ENCODE measurements at regions not wholly inside any gene's neighbourhood (a gene's known extent, or its start where the extent isn't known, plus 50 kb on each side); places are given as distances from the start of the nearest gene placed in this dataset.
"Not testable (repeated sequence)": the region's sequence is repeated elsewhere in the genome, so short reads cannot be mapped to it uniquely, and the experiment has no call there.

DNA sequence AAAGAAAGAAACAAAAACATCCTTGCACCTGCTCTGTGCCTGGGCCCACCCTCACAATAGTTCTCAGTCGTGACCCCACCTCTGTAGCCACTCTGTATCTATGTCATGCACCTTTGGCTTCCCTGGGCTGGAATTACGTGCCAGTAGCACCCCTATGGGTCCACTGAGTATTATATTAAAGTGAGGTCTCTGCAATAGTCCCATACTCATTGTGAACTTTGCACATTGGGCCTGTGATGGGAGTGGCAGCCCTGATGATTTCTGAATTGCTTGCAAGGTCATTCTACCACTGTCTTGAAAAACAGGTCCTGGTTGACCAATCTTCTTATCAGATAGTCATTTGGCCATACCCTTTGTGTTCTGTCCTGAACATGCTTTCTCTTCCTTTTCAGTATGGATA lies 1012.1 kb downstream of the RAB28 start:
- Histone ChIP-seq H3K27me3 (ENCODE audit: insufficient read depth, low read depth, low read length) (no peaks in the 10 kb centered on the region), H2AFZ (ENCODE audit: low read depth, low read length) (no peak overlapping the region), H3K9ac (ENCODE audit: low read length) (no peak overlapping the region), H3K9me3 (ENCODE audit: low read length) (no peaks in the 10 kb centered on the region), H3F3A (ENCODE audit: insufficient read depth, low read length, poor library complexity, severe bottlenecking) (no peaks in the 10 kb centered on the region), H3K27ac (ENCODE audit: low read length) (no peak overlapping the region), H4K20me1 (ENCODE audit: insufficient read depth) (no peaks in the 10 kb centered on the region), H3K36me3 (ENCODE audit: insufficient read depth, low read length) (no peaks in the 10 kb centered on the region), H3K4me2 (ENCODE audit: low read length) (no peak overlapping the region), H3K79me2 (replicated peaks; ENCODE audit: insufficient read depth, low read length) (no peaks in the 10 kb centered on the region), H3K9me2 (ENCODE audit: insufficient read depth, low read length) (no peaks in the 10 kb centered on the region), H3K4me3 (ENCODE audit: low read length) (no peak overlapping the region)
- TF ChIP-seq RAD21 (conservative IDR thresholded peaks at IDR 0.05): no peak
- no peak for TF ChIP-seq TAF1 (IDR thresholded peaks at IDR 0.05; ENCODE audit: low read depth)
- no peak for TF ChIP-seq EP300 (conservative IDR thresholded peaks at IDR 0.05; ENCODE audit: poor library complexity, severe bottlenecking)
- TF ChIP-seq, protein P1, sequence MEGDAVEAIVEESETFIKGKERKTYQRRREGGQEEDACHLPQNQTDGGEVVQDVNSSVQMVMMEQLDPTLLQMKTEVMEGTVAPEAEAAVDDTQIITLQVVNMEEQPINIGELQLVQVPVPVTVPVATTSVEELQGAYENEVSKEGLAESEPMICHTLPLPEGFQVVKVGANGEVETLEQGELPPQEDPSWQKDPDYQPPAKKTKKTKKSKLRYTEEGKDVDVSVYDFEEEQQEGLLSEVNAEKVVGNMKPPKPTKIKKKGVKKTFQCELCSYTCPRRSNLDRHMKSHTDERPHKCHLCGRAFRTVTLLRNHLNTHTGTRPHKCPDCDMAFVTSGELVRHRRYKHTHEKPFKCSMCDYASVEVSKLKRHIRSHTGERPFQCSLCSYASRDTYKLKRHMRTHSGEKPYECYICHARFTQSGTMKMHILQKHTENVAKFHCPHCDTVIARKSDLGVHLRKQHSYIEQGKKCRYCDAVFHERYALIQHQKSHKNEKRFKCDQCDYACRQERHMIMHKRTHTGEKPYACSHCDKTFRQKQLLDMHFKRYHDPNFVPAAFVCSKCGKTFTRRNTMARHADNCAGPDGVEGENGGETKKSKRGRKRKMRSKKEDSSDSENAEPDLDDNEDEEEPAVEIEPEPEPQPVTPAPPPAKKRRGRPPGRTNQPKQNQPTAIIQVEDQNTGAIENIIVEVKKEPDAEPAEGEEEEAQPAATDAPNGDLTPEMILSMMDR (IDR thresholded peaks at IDR 0.05; ENCODE audit: poor library complexity, severe bottlenecking): no peak
- TF ChIP-seq POLR2AphosphoS5 (IDR thresholded peaks at IDR 0.05): no peak
- TF ChIP-seq EZH2 (IDR thresholded peaks at IDR 0.05; ENCODE audit: borderline replicate concordance, insufficient read depth, low read length, poor library complexity, severe bottlenecking): no peak
- no peak for TF ChIP-seq SMC3 (conservative IDR thresholded peaks at IDR 0.05; ENCODE audit: poor library complexity)
- no peak for TF ChIP-seq MXI1 (conservative IDR thresholded peaks at IDR 0.05; ENCODE audit: poor library complexity, severe bottlenecking)
- TF ChIP-seq, protein P2, sequence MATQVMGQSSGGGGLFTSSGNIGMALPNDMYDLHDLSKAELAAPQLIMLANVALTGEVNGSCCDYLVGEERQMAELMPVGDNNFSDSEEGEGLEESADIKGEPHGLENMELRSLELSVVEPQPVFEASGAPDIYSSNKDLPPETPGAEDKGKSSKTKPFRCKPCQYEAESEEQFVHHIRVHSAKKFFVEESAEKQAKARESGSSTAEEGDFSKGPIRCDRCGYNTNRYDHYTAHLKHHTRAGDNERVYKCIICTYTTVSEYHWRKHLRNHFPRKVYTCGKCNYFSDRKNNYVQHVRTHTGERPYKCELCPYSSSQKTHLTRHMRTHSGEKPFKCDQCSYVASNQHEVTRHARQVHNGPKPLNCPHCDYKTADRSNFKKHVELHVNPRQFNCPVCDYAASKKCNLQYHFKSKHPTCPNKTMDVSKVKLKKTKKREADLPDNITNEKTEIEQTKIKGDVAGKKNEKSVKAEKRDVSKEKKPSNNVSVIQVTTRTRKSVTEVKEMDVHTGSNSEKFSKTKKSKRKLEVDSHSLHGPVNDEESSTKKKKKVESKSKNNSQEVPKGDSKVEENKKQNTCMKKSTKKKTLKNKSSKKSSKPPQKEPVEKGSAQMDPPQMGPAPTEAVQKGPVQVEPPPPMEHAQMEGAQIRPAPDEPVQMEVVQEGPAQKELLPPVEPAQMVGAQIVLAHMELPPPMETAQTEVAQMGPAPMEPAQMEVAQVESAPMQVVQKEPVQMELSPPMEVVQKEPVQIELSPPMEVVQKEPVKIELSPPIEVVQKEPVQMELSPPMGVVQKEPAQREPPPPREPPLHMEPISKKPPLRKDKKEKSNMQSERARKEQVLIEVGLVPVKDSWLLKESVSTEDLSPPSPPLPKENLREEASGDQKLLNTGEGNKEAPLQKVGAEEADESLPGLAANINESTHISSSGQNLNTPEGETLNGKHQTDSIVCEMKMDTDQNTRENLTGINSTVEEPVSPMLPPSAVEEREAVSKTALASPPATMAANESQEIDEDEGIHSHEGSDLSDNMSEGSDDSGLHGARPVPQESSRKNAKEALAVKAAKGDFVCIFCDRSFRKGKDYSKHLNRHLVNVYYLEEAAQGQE (IDR thresholded peaks at IDR 0.05; ENCODE audit: borderline replicate concordance): no peak

DNA sequence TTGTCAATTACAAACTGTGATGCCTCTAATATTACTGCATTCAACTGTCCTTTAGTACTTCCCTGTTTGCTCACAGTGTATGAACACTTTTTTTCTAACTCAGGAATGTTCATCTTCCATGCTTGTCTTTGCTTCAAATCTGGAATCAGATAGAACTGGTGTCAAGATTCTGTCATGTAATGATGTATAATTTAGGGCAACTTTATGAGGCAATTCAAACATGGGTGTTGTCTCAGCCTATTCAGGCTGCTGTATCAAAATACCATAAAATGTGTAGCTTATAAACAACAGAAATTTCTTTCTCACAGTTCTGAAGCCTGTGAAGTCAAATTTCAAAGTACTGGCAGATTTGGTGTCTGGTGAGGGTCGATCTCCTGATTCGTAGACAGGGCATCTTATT lies 1012.9 kb downstream of the RAB28 start:
- Histone ChIP-seq H3K79me2 (replicated peaks; ENCODE audit: insufficient read depth, low read length) (no peaks in the 10 kb centered on the region), H3K9ac (ENCODE audit: low read length) (no peak overlapping the region), H3K9me3 (ENCODE audit: low read length) (no peaks in the 10 kb centered on the region), H3F3A (ENCODE audit: insufficient read depth, low read length, poor library complexity, severe bottlenecking) (no peaks in the 10 kb centered on the region), H3K4me3 (ENCODE audit: low read length) (no peak overlapping the region), H2AFZ (ENCODE audit: low read depth, low read length) (no peak overlapping the region), H3K27ac (ENCODE audit: low read length) (no peak overlapping the region), H3K9me2 (ENCODE audit: insufficient read depth, low read length) (no peaks in the 10 kb centered on the region), H3K27me3 (ENCODE audit: insufficient read depth, low read depth, low read length) (no peaks in the 10 kb centered on the region), H3K4me2 (ENCODE audit: low read length) (no peak overlapping the region), H3K36me3 (ENCODE audit: insufficient read depth, low read length) (no peaks in the 10 kb centered on the region), H4K20me1 (ENCODE audit: insufficient read depth) (no peaks in the 10 kb centered on the region)
- TF ChIP-seq POLR2AphosphoS5 (IDR thresholded peaks at IDR 0.05): no peak
- no peak for TF ChIP-seq SMC3 (conservative IDR thresholded peaks at IDR 0.05; ENCODE audit: poor library complexity)
- TF ChIP-seq, protein P2 (IDR thresholded peaks at IDR 0.05; ENCODE audit: borderline replicate concordance): no peak
- TF ChIP-seq RAD21 (conservative IDR thresholded peaks at IDR 0.05): no peak
- no peak for TF ChIP-seq MXI1 (conservative IDR thresholded peaks at IDR 0.05; ENCODE audit: poor library complexity, severe bottlenecking)
- TF ChIP-seq EZH2 (IDR thresholded peaks at IDR 0.05; ENCODE audit: borderline replicate concordance, insufficient read depth, low read length, poor library complexity, severe bottlenecking): no peak
- TF ChIP-seq EP300 (conservative IDR thresholded peaks at IDR 0.05; ENCODE audit: poor library complexity, severe bottlenecking): no peak
- TF ChIP-seq, protein P1 (IDR thresholded peaks at IDR 0.05; ENCODE audit: poor library complexity, severe bottlenecking): no peak
- TF ChIP-seq TAF1 (IDR thresholded peaks at IDR 0.05; ENCODE audit: low read depth): no peak

DNA sequence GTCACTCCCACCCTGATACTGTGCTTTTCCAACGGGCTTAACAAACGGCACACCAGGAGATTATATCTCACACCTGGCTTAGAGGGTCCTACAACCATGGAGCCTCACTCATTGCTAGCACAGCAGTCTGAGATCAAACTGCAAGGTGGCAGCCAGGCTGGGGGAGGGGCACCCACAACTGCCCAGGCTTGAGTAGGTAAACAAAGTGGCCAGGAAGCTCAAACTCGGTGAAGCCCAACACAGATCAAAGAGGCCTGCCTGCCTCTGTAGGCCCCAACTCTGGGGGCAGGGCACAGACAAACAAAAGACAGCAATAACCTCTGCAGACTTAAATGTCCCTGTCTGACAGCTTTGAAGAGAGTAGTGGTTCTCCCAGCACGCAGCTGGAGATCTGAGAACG lies 1022.6 kb downstream of the RAB28 start:
- not testable (repeated sequence) for H3K9me3 ChIP-seq (ENCODE audit: low read length); H3K9ac ChIP-seq (ENCODE audit: low read length); H3K4me2 ChIP-seq (ENCODE audit: low read length); H2AFZ ChIP-seq (ENCODE audit: low read depth, low read length); H3K79me2 ChIP-seq (replicated peaks; ENCODE audit: insufficient read depth, low read length); H3K27ac ChIP-seq (ENCODE audit: low read length); H3K9me2 ChIP-seq (ENCODE audit: insufficient read depth, low read length); H3K4me3 ChIP-seq (ENCODE audit: low read length); H4K20me1 ChIP-seq (ENCODE audit: insufficient read depth); H3K36me3 ChIP-seq (ENCODE audit: insufficient read depth, low read length); H3F3A ChIP-seq (ENCODE audit: insufficient read depth, low read length, poor library complexity, severe bottlenecking); H3K27me3 ChIP-seq (ENCODE audit: insufficient read depth, low read depth, low read length)
